ENCODE measurements at regions not wholly inside any gene's neighbourhood (a gene's known extent, or its start where the extent isn't known, plus 50 kb on each side); places are given as distances from the start of the nearest gene placed in this dataset.

DNA sequence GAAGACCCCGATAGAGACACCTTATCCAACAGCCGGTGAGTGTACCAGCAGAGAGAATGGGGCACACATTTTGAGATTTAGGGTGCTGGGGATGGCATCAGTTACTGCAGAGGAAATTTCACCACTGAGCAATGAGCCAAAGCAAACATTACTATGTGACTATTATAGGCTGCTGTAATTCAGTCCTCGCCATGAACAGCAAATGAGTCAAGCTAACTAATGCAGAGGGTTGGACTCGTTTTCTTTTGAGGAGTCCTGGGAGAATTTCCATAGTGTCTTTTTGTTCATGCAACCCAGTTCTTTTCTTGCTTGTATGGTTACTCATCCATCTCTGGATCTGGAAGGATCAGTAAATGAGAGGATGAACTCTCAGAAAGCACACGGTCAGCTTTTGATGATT is 323.8 kb downstream of the PSAT1 start:
- peak in 1 of 2 experiments; percentile 7 for DNase-seq (ENCODE audit: low read depth in 1 of 2, low spot score in 1 of 2)

DNA sequence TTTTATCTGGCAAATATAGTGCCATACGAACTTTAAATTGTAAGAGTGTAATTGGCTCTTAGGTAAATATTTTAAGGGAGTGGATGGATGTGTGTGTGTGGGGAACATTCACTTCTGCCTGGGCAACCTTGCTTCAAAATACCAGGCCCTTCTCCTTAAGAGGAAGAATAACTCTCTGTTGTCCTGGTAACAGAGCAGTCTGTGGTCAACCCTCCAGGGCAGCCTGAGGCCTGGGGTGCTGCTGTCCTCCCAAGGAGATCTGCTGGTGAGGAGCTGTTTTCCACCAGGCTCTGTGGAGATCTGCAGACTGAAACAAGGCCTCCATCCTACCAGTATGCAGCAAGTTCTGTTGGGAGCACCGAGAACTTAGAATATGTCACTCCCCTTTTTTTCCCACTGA is 325.2 kb downstream of the PSAT1 start:
- ATAC-seq (no peak), DNase-seq (ENCODE audit: low read depth in 1 of 2, low spot score in 1 of 2) (no peak), FAIRE-seq (no peak)
- ChIA-PET CTCF (no interaction called here), POLR2A (no interaction called here)
- no peak overlapping the region for H3K4me3 ChIP-seq
- TF ChIP-seq RFX5 (IDR thresholded peaks at IDR 0.05) (no peak), EHF (CRISPR knock-in tag; IDR thresholded peaks at IDR 0.05) (no peak), ESRRA (IDR thresholded peaks at IDR 0.05; ENCODE audit: borderline replicate concordance, low read length) (no peak), HDAC2 (IDR thresholded peaks at IDR 0.05) (no peak), HOXA7 (CRISPR knock-in tag; IDR thresholded peaks at IDR 0.05) (no peak)
- TF ChIP-seq, protein P1, sequence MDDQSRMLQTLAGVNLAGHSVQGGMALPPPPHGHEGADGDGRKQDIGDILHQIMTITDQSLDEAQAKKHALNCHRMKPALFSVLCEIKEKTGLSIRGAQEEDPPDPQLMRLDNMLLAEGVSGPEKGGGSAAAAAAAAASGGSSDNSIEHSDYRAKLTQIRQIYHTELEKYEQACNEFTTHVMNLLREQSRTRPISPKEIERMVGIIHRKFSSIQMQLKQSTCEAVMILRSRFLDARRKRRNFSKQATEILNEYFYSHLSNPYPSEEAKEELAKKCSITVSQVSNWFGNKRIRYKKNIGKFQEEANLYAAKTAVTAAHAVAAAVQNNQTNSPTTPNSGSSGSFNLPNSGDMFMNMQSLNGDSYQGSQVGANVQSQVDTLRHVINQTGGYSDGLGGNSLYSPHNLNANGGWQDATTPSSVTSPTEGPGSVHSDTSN (IDR thresholded peaks at IDR 0.05): no peak
- TF ChIP-seq, protein P2, sequence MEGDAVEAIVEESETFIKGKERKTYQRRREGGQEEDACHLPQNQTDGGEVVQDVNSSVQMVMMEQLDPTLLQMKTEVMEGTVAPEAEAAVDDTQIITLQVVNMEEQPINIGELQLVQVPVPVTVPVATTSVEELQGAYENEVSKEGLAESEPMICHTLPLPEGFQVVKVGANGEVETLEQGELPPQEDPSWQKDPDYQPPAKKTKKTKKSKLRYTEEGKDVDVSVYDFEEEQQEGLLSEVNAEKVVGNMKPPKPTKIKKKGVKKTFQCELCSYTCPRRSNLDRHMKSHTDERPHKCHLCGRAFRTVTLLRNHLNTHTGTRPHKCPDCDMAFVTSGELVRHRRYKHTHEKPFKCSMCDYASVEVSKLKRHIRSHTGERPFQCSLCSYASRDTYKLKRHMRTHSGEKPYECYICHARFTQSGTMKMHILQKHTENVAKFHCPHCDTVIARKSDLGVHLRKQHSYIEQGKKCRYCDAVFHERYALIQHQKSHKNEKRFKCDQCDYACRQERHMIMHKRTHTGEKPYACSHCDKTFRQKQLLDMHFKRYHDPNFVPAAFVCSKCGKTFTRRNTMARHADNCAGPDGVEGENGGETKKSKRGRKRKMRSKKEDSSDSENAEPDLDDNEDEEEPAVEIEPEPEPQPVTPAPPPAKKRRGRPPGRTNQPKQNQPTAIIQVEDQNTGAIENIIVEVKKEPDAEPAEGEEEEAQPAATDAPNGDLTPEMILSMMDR (IDR thresholded peaks at IDR 0.05): no peak
- H3K4me1 ChIP-seq: peaks cover 14% of the 10 kb centered on the region
- no peak overlapping the region for H3K27ac ChIP-seq
- H3K4me2 ChIP-seq: no peak overlapping the region
- 91% methylated on average over 2 of the region's 2 CpGs for WGBS (ENCODE audit: missing lambda C conversion rate)
- no peaks in the 10 kb centered on the region for H3K9me3 ChIP-seq

More for the DNA sequence above, 323.8 kb downstream of the PSAT1 start:
- Histone ChIP-seq H3K4me3 (no peak overlapping the region), H3K4me1 (peaks cover 14% of the 10 kb centered on the region), H3K9me3 (no peaks in the 10 kb centered on the region), H3K4me2 (peak overlapping the region; percentile 48), H3K27ac (peak overlapping the region; percentile 14 to 27; a peak in 4 of 6 replicates)
- WGBS (ENCODE audit: missing lambda C conversion rate): 57% methylated on average over 5 of the region's 5 CpGs
- CTCF ChIA-PET: interaction anchor here (0.9 kb wide), 1 partner anchor 10 kb away, joined by 3 read pairs; no protein-coding TSS in a partner anchor
- TF ChIP-seq, protein P3, sequence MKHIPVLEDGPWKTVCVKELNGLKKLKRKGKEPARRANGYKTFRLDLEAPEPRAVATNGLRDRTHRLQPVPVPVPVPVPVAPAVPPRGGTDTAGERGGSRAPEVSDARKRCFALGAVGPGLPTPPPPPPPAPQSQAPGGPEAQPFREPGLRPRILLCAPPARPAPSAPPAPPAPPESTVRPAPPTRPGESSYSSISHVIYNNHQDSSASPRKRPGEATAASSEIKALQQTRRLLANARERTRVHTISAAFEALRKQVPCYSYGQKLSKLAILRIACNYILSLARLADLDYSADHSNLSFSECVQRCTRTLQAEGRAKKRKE (CRISPR knock-in tag; IDR thresholded peaks at IDR 0.05; ENCODE audit: low read depth): no peak
- TF ChIP-seq FOXS1 (CRISPR knock-in tag; IDR thresholded peaks at IDR 0.05) (no peak), FOSL2 (IDR thresholded peaks at IDR 0.05) (no peak), FOSL2 (CRISPR knock-in tag; IDR thresholded peaks at IDR 0.05) (no peak), ZC3H11A (IDR thresholded peaks at IDR 0.05) (no peak), SMC3 (IDR thresholded peaks at IDR 0.05) (no peak), NFE2L2 (conservative IDR thresholded peaks at IDR 0.05; ENCODE audit: low read length) (no peak), HOXB5 (CRISPR knock-in tag; IDR thresholded peaks at IDR 0.05) (no peak), PHF8 (IDR thresholded peaks at IDR 0.05; ENCODE audit: borderline replicate concordance, low read depth) (no peak), CHD2 (IDR thresholded peaks at IDR 0.05; ENCODE audit: low read length, partially characterized antibody) (no peak), KDM5A (IDR thresholded peaks at IDR 0.05) (no peak), HOXB13 (CRISPR knock-in tag; IDR thresholded peaks at IDR 0.05; ENCODE audit: low read depth) (no peak), ZSCAN20 (CRISPR knock-in tag; IDR thresholded peaks at IDR 0.05) (no peak), CEBPB (IDR thresholded peaks at IDR 0.05) (no peak)
- TF ChIP-seq, protein P1 (IDR thresholded peaks at IDR 0.05): no peak
- TF ChIP-seq, protein P4, sequence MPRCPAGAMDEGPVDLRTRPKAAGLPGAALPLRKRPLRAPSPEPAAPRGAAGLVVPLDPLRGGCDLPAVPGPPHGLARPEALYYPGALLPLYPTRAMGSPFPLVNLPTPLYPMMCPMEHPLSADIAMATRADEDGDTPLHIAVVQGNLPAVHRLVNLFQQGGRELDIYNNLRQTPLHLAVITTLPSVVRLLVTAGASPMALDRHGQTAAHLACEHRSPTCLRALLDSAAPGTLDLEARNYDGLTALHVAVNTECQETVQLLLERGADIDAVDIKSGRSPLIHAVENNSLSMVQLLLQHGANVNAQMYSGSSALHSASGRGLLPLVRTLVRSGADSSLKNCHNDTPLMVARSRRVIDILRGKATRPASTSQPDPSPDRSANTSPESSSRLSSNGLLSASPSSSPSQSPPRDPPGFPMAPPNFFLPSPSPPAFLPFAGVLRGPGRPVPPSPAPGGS (IDR thresholded peaks at IDR 0.05): no peak
- POLR2A ChIA-PET: no interaction called here
- ATAC-seq (peak; percentile 69 to 85; a peak in 5 of 6 replicates), FAIRE-seq (no peak)
